Endothelial cell of umbilical vein (primary cell): ENCODE measurements at regions not wholly inside any gene's neighbourhood (a gene's known extent, or its start where the extent isn't known, plus 50 kb on each side); places are given as distances from the start of the nearest gene placed in this dataset.

ENCODE experiments used
- BruUV-seq: library from RNA; stranded (reverse); fragments of 400-500 nt; replicated peaks from 2 replicates; lab custom pipeline; 2021; lab: Mats Ljungman, UMichigan
- CTCF ChIA-PET: fragments of 300-600, 350-600 bp; sonication (Branson Sonifier 250); formaldehyde crosslinking; loops from one replicate; lab custom pipeline; 2021; ENCODE audit warnings: antibody characterized with exemption, inconsistent platforms; lab: Charles Lee
- POLR2A ChIA-PET: fragments of 300-600, 350-600 bp; sonication (Branson Sonifier 250); formaldehyde crosslinking; loops from one replicate; lab custom pipeline; 2021; ENCODE audit warnings: antibody characterized with exemption, inconsistent platforms; lab: Charles Lee
- DNase-seq: peaks from one replicate; pipeline ENCODE4 v3.0.0-alpha.2; 2011; ENCODE audit warnings: low read depth, low spot score
- FAIRE-seq: peaks from 2 replicates; lab custom pipeline; 2011; peaks lifted over from hg19 to GRCh38; lab: Jason Lieb, UNC
- H2AFZ ChIP-seq: 2 replicates; pipeline ENCODE4 v1.6.0; 2012; ENCODE audit warnings: low read depth, low read length, control low read depth, inconsistent platforms
- H3K27ac ChIP-seq: 2 replicates; pipeline ENCODE4 v1.5.1; 2011; ENCODE audit warnings: low read depth, mild to moderate bottlenecking, control low read depth, low read length, moderate library complexity; ENCODE audit not compliant: insufficient read depth
- H3K27me3 ChIP-seq, 2 experiments: 2 replicates each; pipeline versions ENCODE4 v1.6.0 to v1.6.1; 2011; ENCODE audit warnings: low read length in 2 of 2, mixed read lengths in 1 of 2; ENCODE audit not compliant: control insufficient read depth in 2 of 2, insufficient read depth in 2 of 2
- H3K36me3 ChIP-seq, 2 experiments: 2 replicates in 1 of 2; 3 replicates in 1 of 2; pipeline ENCODE4 v1.5.1; 2011; ENCODE audit warnings: low read length in 2 of 2, mild to moderate bottlenecking in 1 of 2, moderate library complexity in 1 of 2; ENCODE audit not compliant: control insufficient read depth in 2 of 2, insufficient read depth in 2 of 2; ENCODE audit errors: extremely low read depth in 1 of 2
- H3K4me1 ChIP-seq: 3 replicates; pipeline ENCODE4 v1.5.1; 2011; ENCODE audit warnings: mild to moderate bottlenecking, low read length; ENCODE audit not compliant: control insufficient read depth, insufficient read depth; ENCODE audit errors: extremely low read depth
- H3K4me2 ChIP-seq: 2 replicates; pipeline ENCODE4 v1.6.1; 2011; ENCODE audit warnings: low read length, control low read depth, mixed read lengths; ENCODE audit not compliant: insufficient read depth
- H3K4me3 ChIP-seq, 3 experiments: fragments of 200-600 bp in 1 of 3; sonication (generic), shearing (Covaris generic) in 1 of 3; replicated peaks in 1 of 3; 2 replicates each; pipeline ENCODE4 v1.5.1; 2011 to 2016; ENCODE audit warnings: control low read depth in 3 of 3, low read length in 3 of 3, mild to moderate bottlenecking in 2 of 3, inconsistent platforms in 1 of 3, low read depth in 1 of 3, moderate library complexity in 1 of 3; ENCODE audit not compliant: insufficient read depth in 1 of 3
- H3K79me2 ChIP-seq: 2 replicates; pipeline ENCODE4 v1.6.0; 2012; ENCODE audit warnings: low read length, inconsistent platforms; ENCODE audit not compliant: control insufficient read depth, insufficient read depth
- H3K9ac ChIP-seq: replicated peaks from 2 replicates; pipeline ENCODE3; 2011; ENCODE audit warnings: low read length, control low read depth; ENCODE audit not compliant: insufficient read depth; ENCODE audit errors: extremely low read depth
- H3K9me1 ChIP-seq: replicated peaks from 3 replicates; pipeline ENCODE4 v1.6.0; 2011; ENCODE audit warnings: mild to moderate bottlenecking, low read length; ENCODE audit not compliant: control insufficient read depth, insufficient read depth; ENCODE audit errors: extremely low read depth
- H3K9me3 ChIP-seq: replicated peaks from 2 replicates; pipeline ENCODE4 v1.5.1; 2012; ENCODE audit warnings: low read length, inconsistent platforms; ENCODE audit not compliant: control insufficient read depth, insufficient read depth
- H4K20me1 ChIP-seq: replicated peaks from 2 replicates; pipeline ENCODE3; 2011; ENCODE audit warnings: mild to moderate bottlenecking, low read length; ENCODE audit not compliant: control insufficient read depth, insufficient read depth; ENCODE audit errors: extremely low read depth
- EZH2 ChIP-seq: IDR thresholded peaks from 2 replicates; pipeline ENCODE4 v1.6.1; 2012; ENCODE audit warnings: borderline replicate concordance, low read depth, mild to moderate bottlenecking, moderate library complexity, low read length, inconsistent platforms; ENCODE audit not compliant: severe bottlenecking
- FOS ChIP-seq: IDR thresholded peaks from 2 replicates; pipeline ENCODE4 v1.6.1; 2011; ENCODE audit warnings: mild to moderate bottlenecking, low read length, moderate library complexity, borderline replicate concordance; ENCODE audit not compliant: insufficient read depth
- GATA2 ChIP-seq: IDR thresholded peaks from 2 replicates; pipeline ENCODE4 v1.7.0; 2011; ENCODE audit warnings: low read depth, mild to moderate bottlenecking, moderate library complexity, mixed read lengths, low read length; ENCODE audit not compliant: insufficient read length, insufficient read depth
- JUN ChIP-seq: IDR thresholded peaks from 2 replicates; pipeline ENCODE4 v1.6.1; 2011; ENCODE audit warnings: borderline replicate concordance, low read depth; ENCODE audit not compliant: insufficient read length, insufficient read depth
- MYC ChIP-seq: IDR thresholded peaks from one replicate; pipeline ENCODE4 v1.6.1; 2011; ENCODE audit warnings: mild to moderate bottlenecking, low read depth, low read length
- POLR2A ChIP-seq: IDR thresholded peaks from 2 replicates; pipeline ENCODE4 v1.6.1; 2012; ENCODE audit warnings: low read depth, mild to moderate bottlenecking, control low read depth, low read length
- POLR2AphosphoS5 ChIP-seq: IDR thresholded peaks from 2 replicates; pipeline ENCODE4 v1.6.1; 2012; ENCODE audit warnings: low read depth, mild to moderate bottlenecking, control low read depth, low read length, moderate library complexity; ENCODE audit not compliant: insufficient read depth
- dilution Hi-C: fragments of 300-500 bp; cut with MboI; formaldehyde crosslinking; loops from one replicate; pipeline ENCODE4 v1.15.0; 2019; ENCODE audit warnings: low sequenced_read_pairs; ENCODE audit not compliant: extremely low pct_ligation_motif_present
- intact Hi-C: fragments of 100-400 bp; cut with micrococcal nuclease; formaldehyde crosslinking; loops from one replicate; pipeline ENCODE4 v1.10.0; 2022
- TF ChIP-seq, protein P1 (sequence below): IDR thresholded peaks from 2 replicates; pipeline ENCODE4 v1.6.1; 2011; ENCODE audit not compliant: insufficient read depth, insufficient read length
- TF ChIP-seq, protein P2 (sequence below), 2 donors: IDR thresholded peaks; 1 replicate in 1 of 2; 2 replicates in 1 of 2; pipeline ENCODE4 v1.5.1; 2011; ENCODE audit warnings: low read length in 2 of 2, mild to moderate bottlenecking in 2 of 2, moderate library complexity in 2 of 2, control low read depth in 1 of 2, inconsistent platforms in 1 of 2, low read depth in 1 of 2; ENCODE audit not compliant: insufficient read depth in 1 of 2; ENCODE audit errors: extremely low read depth in 1 of 2

- Histone ChIP-seq H3K36me3 (no peaks in the 10 kb centered on the region), H3K4me3 (no peak overlapping the region), H3K27me3 (peaks cover 6 to 12% of the 10 kb centered on the region in 2 experiments), H3K27ac (no peak overlapping the region), H3K9ac (no peak overlapping the region), H2AFZ (no peak overlapping the region), H3K4me1 (no peaks in the 10 kb centered on the region), H3K4me2 (no peak overlapping the region), H3K9me3 (no peaks in the 10 kb centered on the region), H4K20me1 (no peaks in the 10 kb centered on the region), H3K79me2 (no peaks in the 10 kb centered on the region), H3K9me1 (no peaks in the 10 kb centered on the region)
- intact Hi-C loops (no loop called here), dilution Hi-C loops (no loop called here)
- CTCF ChIA-PET = interaction anchor here (1.1 to 1.4 kb wide), 3 partner anchors 10 to 192 kb away, joined by 3 to 4 read pairs (median 3); no protein-coding TSS in a partner anchor
- POLR2A ChIA-PET = interaction anchor here (0.6 kb wide), 1 partner anchor 244 kb away, joined by 3 read pairs; no protein-coding TSS in a partner anchor
- no peak for FAIRE-seq
- BruUV-seq = no TSS peak
- TF ChIP-seq GATA2 (no peak), EZH2 (no peak), POLR2AphosphoS5 (no peak), POLR2A (no peak), JUN (no peak), FOS (no peak), MYC (no peak)
- TF ChIP-seq, protein P1, sequence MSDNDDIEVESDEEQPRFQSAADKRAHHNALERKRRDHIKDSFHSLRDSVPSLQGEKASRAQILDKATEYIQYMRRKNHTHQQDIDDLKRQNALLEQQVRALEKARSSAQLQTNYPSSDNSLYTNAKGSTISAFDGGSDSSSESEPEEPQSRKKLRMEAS = no peak
- TF ChIP-seq, protein P2, sequence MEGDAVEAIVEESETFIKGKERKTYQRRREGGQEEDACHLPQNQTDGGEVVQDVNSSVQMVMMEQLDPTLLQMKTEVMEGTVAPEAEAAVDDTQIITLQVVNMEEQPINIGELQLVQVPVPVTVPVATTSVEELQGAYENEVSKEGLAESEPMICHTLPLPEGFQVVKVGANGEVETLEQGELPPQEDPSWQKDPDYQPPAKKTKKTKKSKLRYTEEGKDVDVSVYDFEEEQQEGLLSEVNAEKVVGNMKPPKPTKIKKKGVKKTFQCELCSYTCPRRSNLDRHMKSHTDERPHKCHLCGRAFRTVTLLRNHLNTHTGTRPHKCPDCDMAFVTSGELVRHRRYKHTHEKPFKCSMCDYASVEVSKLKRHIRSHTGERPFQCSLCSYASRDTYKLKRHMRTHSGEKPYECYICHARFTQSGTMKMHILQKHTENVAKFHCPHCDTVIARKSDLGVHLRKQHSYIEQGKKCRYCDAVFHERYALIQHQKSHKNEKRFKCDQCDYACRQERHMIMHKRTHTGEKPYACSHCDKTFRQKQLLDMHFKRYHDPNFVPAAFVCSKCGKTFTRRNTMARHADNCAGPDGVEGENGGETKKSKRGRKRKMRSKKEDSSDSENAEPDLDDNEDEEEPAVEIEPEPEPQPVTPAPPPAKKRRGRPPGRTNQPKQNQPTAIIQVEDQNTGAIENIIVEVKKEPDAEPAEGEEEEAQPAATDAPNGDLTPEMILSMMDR (IDR thresholded peaks at IDR 0.05; ENCODE audit: extremely low read depth in 1 of 2, insufficient read depth in 1 of 2, low read depth in 1 of 2, low read length in 2 of 2) = no peak
- no peak for DNase-seq
Measured at GRCh38 chr2:41894563-41895333, 153.1 kb upstream of the PKDCC start.
